SH-SY5Y (cell line): ENCODE measurements at regions not wholly inside any gene's neighbourhood (a gene's known extent, or its start where the extent isn't known, plus 50 kb on each side); places are given as distances from the start of the nearest gene placed in this dataset.

Source experiments
- GATA2 ChIP-seq: IDR thresholded peaks from 2 replicates; pipeline ENCODE4 v1.6.1; 2011; ENCODE audit warnings: mild to moderate bottlenecking, low read depth, low read length
- GATA3 ChIP-seq: IDR thresholded peaks from 2 replicates; pipeline ENCODE4 v1.6.1; 2011; ENCODE audit warnings: low read depth, mild to moderate bottlenecking, low read length, moderate library complexity

DNA sequence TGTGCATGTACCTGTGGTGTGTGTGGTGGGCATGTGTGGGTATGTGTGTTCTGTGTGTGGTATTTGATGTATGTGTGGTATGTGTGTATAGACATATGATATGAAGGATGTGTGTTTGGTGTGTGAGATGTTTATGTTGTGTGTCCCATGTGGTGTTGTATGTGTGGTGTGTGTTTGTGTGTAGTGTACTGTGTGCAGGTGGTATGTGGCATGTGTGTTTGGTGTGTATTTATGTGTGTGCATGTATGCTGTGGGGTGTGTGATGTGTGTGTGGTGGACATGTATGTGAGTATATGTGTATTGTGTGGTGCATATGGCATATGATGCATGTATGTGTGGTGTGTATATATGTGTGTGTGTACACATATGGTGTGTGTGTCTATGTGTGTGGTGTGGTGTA lies 718.8 kb upstream of the SOX11 start:
- TF ChIP-seq GATA2 = no peak
- TF ChIP-seq GATA3 = no peak
